AG10803 (cell line): ENCODE measurements at regions not wholly inside any gene's neighbourhood (a gene's known extent, or its start where the extent isn't known, plus 50 kb on each side); places are given as distances from the start of the nearest gene placed in this dataset.

Source experiments
- DNase-seq: peaks from one replicate; pipeline ENCODE4 v3.0.0; 2010; ENCODE audit warnings: low read depth
- H3K4me3 ChIP-seq: 2 replicates; pipeline ENCODE4 v1.5.1; 2011; ENCODE audit warnings: mild to moderate bottlenecking, low read length, control low read depth
- CTCF ChIP-seq: conservative IDR thresholded peaks from 2 replicates; pipeline ENCODE4 v1.5.1; 2011; ENCODE audit warnings: mild to moderate bottlenecking, low read length, control low read depth, inconsistent platforms

GRCh38 chr12:74985293-74985985 is 224.2 kb downstream of the KCNC2 start:
- TF ChIP-seq CTCF, result no peak
- no peak overlapping the region for H3K4me3 ChIP-seq
- DNase-seq, result no peak

- H3K4me3 ChIP-seq, result no peak overlapping the region
- no peak for TF ChIP-seq CTCF
- no peak for DNase-seq
Observed at GRCh38 chr12:74985986-74986319, 223.7 kb downstream of the KCNC2 start.

GRCh38 chr12:74988156-74988555 is 221.5 kb downstream of the KCNC2 start:
- DNase-seq, result no peak
- TF ChIP-seq CTCF, result no peak
- H3K4me3 ChIP-seq, result no peak overlapping the region
